ENCODE measurements at regions not wholly inside any gene's neighbourhood (a gene's known extent, or its start where the extent isn't known, plus 50 kb on each side); places are given as distances from the start of the nearest gene placed in this dataset.

DNA sequence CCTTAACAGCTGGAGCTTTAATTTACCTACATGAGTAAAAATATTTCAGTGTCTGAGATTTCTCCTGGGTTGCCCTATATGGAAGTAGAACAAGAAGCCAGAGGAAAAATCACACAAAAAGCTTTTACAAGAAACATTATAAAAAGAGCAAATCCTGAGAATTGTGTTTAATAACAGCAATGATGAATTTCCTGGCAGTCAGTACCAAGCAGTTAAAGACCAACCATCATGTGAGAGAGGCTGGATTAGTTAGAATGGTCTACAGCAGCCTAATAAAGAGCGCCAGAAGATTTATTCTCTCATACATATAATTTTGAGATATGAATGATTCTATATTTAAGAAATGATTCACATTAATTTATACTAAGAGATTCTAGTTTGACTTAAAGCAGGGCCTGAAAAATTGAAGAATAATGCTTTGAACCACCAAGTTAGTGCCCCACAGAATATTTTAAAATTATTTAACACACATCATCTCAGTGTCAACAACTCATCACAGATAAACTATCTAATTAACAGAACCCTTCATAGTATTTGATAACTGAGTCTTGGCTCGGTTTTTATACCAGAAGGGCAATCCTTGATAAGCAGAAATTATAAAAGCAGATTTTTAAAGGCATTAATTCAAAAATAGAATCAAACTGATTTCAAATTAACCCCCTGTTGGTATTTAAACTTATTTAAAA is 59.9 kb upstream of the DPH6 start:
- CTCF ChIA-PET, result no interaction called here
- no peaks in the 10 kb centered on the region for H3K9me3 Mint-ChIP-seq (ENCODE audit: insufficient read depth)
- no CpG with 5 or more reads among the region's 2 CpGs for WGBS (ENCODE audit: insufficient coverage)

DNA sequence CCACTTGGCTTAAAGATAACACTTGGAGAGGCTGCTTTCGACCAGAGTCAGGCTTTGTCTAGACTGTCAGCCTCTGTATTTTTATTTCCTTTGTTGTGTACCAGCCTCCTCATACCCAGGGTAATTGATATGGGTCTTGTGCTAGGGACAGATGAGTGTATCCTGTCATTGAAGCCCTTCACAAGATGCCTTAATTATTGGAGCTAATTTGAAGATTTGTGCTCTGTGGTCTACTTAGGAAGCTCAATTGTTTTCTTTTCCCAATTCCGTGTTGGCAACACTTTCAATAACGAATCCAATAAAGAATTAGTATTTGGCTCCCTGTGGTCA is 60.5 kb upstream of the DPH6 start:
- H3K27me3 ChIP-seq (replicated peaks in 1 of 4; ENCODE audit: control extremely low read depth in 1 of 4, control insufficient read depth in 3 of 4, insufficient read depth in 4 of 4, low read length in 3 of 4), result no peaks in the 10 kb centered on the region
- H3K27ac ChIP-seq (ENCODE audit: low read length in 2 of 2), result no peak overlapping the region
- H3K4me2 ChIP-seq (replicated peaks; ENCODE audit: low read depth, low read length, poor library complexity, severe bottlenecking), result no peak overlapping the region
- no peak for DNase-seq
- Mint-ChIP-seq H3K27me3 (no peaks in the 10 kb centered on the region), H3K9me3 (ENCODE audit: insufficient read depth) (no peaks in the 10 kb centered on the region), H3K27ac (no peak overlapping the region), H3K4me3 (no peak overlapping the region), H3K4me1 (no peaks in the 10 kb centered on the region)
- H3K36me3 ChIP-seq (replicated peaks in 1 of 2; ENCODE audit: control extremely low read depth in 1 of 2, control insufficient read depth in 1 of 2, extremely low read depth in 1 of 2, insufficient read depth in 2 of 2, low read length in 1 of 2), result no peaks in the 10 kb centered on the region
- no CpG with 5 or more reads among the region's 3 CpGs for WGBS (ENCODE audit: insufficient coverage)
- H3K9ac ChIP-seq (ENCODE audit: low read length), result no peak overlapping the region
- no peak overlapping the region for H3K4me3 ChIP-seq (ENCODE audit: control extremely low read depth in 1 of 5, extremely low read depth in 1 of 5, insufficient read depth in 1 of 5, low read depth in 2 of 5, low read length in 4 of 5)
- H3K79me2 ChIP-seq (ENCODE audit: control insufficient read depth, insufficient read depth, low read length), result no peaks in the 10 kb centered on the region
- CTCF ChIA-PET, result no interaction called here
- H2AFZ ChIP-seq (ENCODE audit: insufficient read depth, low read depth, low read length, poor library complexity, severe bottlenecking), result no peak overlapping the region
- ATAC-seq (ENCODE audit: low read depth), result no peak
- no peaks in the 10 kb centered on the region for H4K20me1 ChIP-seq (ENCODE audit: control insufficient read depth, insufficient read depth, low read length, poor library complexity, severe bottlenecking)
- POLR2A ChIA-PET, result no interaction called here
- no peaks in the 10 kb centered on the region for H3K4me1 ChIP-seq (ENCODE audit: control insufficient read depth in 2 of 2, insufficient read depth in 2 of 2, low read length in 2 of 2)
- TF ChIP-seq, protein P1, sequence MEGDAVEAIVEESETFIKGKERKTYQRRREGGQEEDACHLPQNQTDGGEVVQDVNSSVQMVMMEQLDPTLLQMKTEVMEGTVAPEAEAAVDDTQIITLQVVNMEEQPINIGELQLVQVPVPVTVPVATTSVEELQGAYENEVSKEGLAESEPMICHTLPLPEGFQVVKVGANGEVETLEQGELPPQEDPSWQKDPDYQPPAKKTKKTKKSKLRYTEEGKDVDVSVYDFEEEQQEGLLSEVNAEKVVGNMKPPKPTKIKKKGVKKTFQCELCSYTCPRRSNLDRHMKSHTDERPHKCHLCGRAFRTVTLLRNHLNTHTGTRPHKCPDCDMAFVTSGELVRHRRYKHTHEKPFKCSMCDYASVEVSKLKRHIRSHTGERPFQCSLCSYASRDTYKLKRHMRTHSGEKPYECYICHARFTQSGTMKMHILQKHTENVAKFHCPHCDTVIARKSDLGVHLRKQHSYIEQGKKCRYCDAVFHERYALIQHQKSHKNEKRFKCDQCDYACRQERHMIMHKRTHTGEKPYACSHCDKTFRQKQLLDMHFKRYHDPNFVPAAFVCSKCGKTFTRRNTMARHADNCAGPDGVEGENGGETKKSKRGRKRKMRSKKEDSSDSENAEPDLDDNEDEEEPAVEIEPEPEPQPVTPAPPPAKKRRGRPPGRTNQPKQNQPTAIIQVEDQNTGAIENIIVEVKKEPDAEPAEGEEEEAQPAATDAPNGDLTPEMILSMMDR (IDR thresholded peaks at IDR 0.05), result no peak
- no peak for TF ChIP-seq EZH2 (IDR thresholded peaks at IDR 0.05; ENCODE audit: borderline replicate concordance, insufficient read depth, low read depth, low read length, poor library complexity, severe bottlenecking)
- intact Hi-C loops (cut with micrococcal nuclease), result no loop called here
- H3K9me3 ChIP-seq (ENCODE audit: control extremely low read depth in 1 of 3, control insufficient read depth in 2 of 3, insufficient read depth in 1 of 3, low read length in 2 of 3), result no peaks in the 10 kb centered on the region

More for the DNA sequence above, 59.9 kb upstream of the DPH6 start:
- Histone ChIP-seq H3K9ac (ENCODE audit: low read length) (no peak overlapping the region), H3K4me2 (replicated peaks; ENCODE audit: low read depth, low read length, poor library complexity, severe bottlenecking) (no peak overlapping the region), H3K27me3 (replicated peaks in 1 of 4; ENCODE audit: control extremely low read depth in 1 of 4, control insufficient read depth in 3 of 4, insufficient read depth in 4 of 4, low read length in 3 of 4) (no peaks in the 10 kb centered on the region), H3K79me2 (ENCODE audit: control insufficient read depth, insufficient read depth, low read length) (no peaks in the 10 kb centered on the region), H3K4me1 (ENCODE audit: control insufficient read depth in 2 of 2, insufficient read depth in 2 of 2, low read length in 2 of 2) (no peaks in the 10 kb centered on the region), H2AFZ (ENCODE audit: insufficient read depth, low read depth, low read length, poor library complexity, severe bottlenecking) (no peak overlapping the region), H3K9me3 (ENCODE audit: control extremely low read depth in 1 of 3, control insufficient read depth in 2 of 3, insufficient read depth in 1 of 3, low read length in 2 of 3) (no peaks in the 10 kb centered on the region), H3K27ac (ENCODE audit: low read length in 2 of 2) (no peak overlapping the region), H3K36me3 (replicated peaks in 1 of 2; ENCODE audit: control extremely low read depth in 1 of 2, control insufficient read depth in 1 of 2, extremely low read depth in 1 of 2, insufficient read depth in 2 of 2, low read length in 1 of 2) (no peaks in the 10 kb centered on the region), H3K4me3 (ENCODE audit: control extremely low read depth in 1 of 5, extremely low read depth in 1 of 5, insufficient read depth in 1 of 5, low read depth in 2 of 5, low read length in 4 of 5) (no peak overlapping the region), H4K20me1 (ENCODE audit: control insufficient read depth, insufficient read depth, low read length, poor library complexity, severe bottlenecking) (no peaks in the 10 kb centered on the region)
- Mint-ChIP-seq H3K4me3 (no peak overlapping the region), H3K4me1 (no peaks in the 10 kb centered on the region), H3K27me3 (no peaks in the 10 kb centered on the region), H3K27ac (no peak overlapping the region)
- DNase-seq, result no peak
- intact Hi-C loops (cut with micrococcal nuclease), result no loop called here
- TF ChIP-seq, protein P1 (IDR thresholded peaks at IDR 0.05), result no peak
- TF ChIP-seq EZH2 (IDR thresholded peaks at IDR 0.05; ENCODE audit: borderline replicate concordance, insufficient read depth, low read depth, low read length, poor library complexity, severe bottlenecking), result no peak
- POLR2A ChIA-PET, result no interaction called here
- ATAC-seq (ENCODE audit: low read depth), result no peak
